Fibroblast of skin of back (primary cell): ENCODE measurements at regions not wholly inside any gene's neighbourhood (a gene's known extent, or its start where the extent isn't known, plus 50 kb on each side); places are given as distances from the start of the nearest gene placed in this dataset.
"Not testable (repeated sequence)": the region's sequence is repeated elsewhere in the genome, so short reads cannot be mapped to it uniquely, and the experiment has no call there.

Source experiments
- DNase-seq: peaks from one replicate; pipeline ENCODE4 v3.0.0-alpha.2; 2013

- DNase-seq = not testable (repeated sequence)
Observed at GRCh38 chr19:56980326-56980725, 139.5 kb upstream of the USP29 start.

GRCh38 chr19:56980906-56981305, 138.9 kb upstream of the USP29 start:
- DNase-seq = no peak

GRCh38 chr19:56981440-56981839, 138.3 kb upstream of the USP29 start:
- DNase-seq = not testable (repeated sequence)

GRCh38 chr19:56983171-56983570, 136.6 kb upstream of the USP29 start:
- DNase-seq = no peak

- DNase-seq = no peak
Observed at GRCh38 chr19:56983804-56984203, 136.0 kb upstream of the USP29 start.

GRCh38 chr19:56986386-56986785, 133.4 kb upstream of the USP29 start:
- DNase-seq = no peak

GRCh38 chr19:56987184-56987583, 132.6 kb upstream of the USP29 start:
- DNase-seq = no peak

GRCh38 chr19:56988299-56988698, 131.5 kb upstream of the USP29 start:
- no peak for DNase-seq

GRCh38 chr19:56991912-56992311, 127.9 kb upstream of the USP29 start:
- no peak for DNase-seq

- no peak for DNase-seq
Observed at GRCh38 chr19:56993851-56994250, 125.9 kb upstream of the USP29 start.

- no peak for DNase-seq
Observed at GRCh38 chr19:56994251-56995017, 125.4 kb upstream of the USP29 start.

GRCh38 chr19:56995303-56995702, 124.5 kb upstream of the USP29 start:
- DNase-seq = no peak

GRCh38 chr19:57002195-57002601, 117.6 kb upstream of the USP29 start:
- no peak for DNase-seq

- no peak for DNase-seq
Observed at GRCh38 chr19:57002710-57003109, 117.1 kb upstream of the USP29 start.

- no peak for DNase-seq
Observed at GRCh38 chr19:57004418-57004817, 115.4 kb upstream of the USP29 start.

- DNase-seq = no peak
Observed at GRCh38 chr19:57008432-57008831, 111.4 kb upstream of the USP29 start.

- no peak for DNase-seq
Observed at GRCh38 chr19:57010541-57010940, 109.2 kb upstream of the USP29 start.

GRCh38 chr19:57016076-57016475, 103.7 kb upstream of the USP29 start:
- DNase-seq = no peak

GRCh38 chr19:57016491-57016890, 103.3 kb upstream of the USP29 start:
- DNase-seq = no peak

- DNase-seq = no peak
Observed at GRCh38 chr19:57025491-57025890, 94.3 kb upstream of the USP29 start.

GRCh38 chr19:57026476-57026875, 93.3 kb upstream of the USP29 start:
- DNase-seq = no peak

GRCh38 chr19:57027360-57027759, 92.4 kb upstream of the USP29 start:
- no peak for DNase-seq

- DNase-seq = no peak
Observed at GRCh38 chr19:57028804-57029525, 90.8 kb upstream of the USP29 start.

- no peak for DNase-seq
Observed at GRCh38 chr19:57031106-57031505, 88.7 kb upstream of the USP29 start.
